ENCODE measurements at regions not wholly inside any gene's neighbourhood (a gene's known extent, or its start where the extent isn't known, plus 50 kb on each side); places are given as distances from the start of the nearest gene placed in this dataset.
"Not testable (repeated sequence)": the region's sequence is repeated elsewhere in the genome, so short reads cannot be mapped to it uniquely, and the experiment has no call there.

GRCh38 chrX:13378562-13379518 lies 59.0 kb upstream of the ATXN3L start:
- not testable (repeated sequence) for DNase-seq

DNA sequence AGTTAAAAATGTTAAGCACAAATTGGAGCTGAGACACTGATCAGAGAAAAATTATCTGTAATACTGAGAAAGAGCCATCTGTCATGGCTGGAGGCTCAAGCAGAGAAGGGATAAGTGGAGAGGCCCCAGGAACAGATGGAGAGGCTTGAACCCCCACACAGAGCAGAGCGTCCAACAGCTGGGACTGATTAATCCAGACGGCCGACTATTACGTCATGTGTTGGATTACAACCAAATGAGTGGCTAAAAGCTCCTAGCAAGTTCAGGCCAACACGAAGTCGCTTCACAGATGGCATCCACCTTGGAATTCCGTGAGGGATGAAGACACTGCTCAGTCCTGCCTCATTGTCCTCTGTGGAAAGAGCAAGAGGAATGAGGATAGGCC lies 57.7 kb upstream of the ATXN3L start:
- DNase-seq: peak in 1 of 2 experiments; percentile 32

GRCh38 chrX:13376857-13377549 lies 57.1 kb upstream of the ATXN3L start:
- peak; percentile 43 to 70 for DNase-seq

GRCh38 chrX:13375596-13375995 lies 55.7 kb upstream of the ATXN3L start:
- not testable (repeated sequence) for DNase-seq

- DNase-seq: no peak
These were observed 54.5 kb upstream of the ATXN3L start for GRCh38 chrX:13374364-13374763.

- DNase-seq: no peak
These were observed 53.8 kb upstream of the ATXN3L start for GRCh38 chrX:13373431-13374187.

DNA sequence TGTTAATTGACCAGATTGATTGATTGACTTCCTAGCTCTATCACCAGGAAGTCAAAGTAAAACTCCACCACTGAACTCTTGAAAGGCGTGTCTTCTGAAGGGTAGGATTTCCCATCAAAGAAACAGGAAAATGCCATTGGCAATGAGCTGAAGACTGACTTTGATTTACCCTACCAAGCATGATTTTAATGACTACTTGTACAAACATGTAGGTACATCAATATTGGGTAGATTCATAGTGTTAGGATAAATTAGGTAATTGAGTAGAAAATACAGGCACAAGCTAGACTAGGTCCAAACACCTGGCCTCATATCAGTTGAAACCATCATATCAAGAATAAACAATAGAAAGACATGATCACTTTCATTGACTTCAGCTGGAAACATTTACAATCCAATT lies 53.2 kb upstream of the ATXN3L start:
- no peak for DNase-seq

- no peak for DNase-seq
These were observed 52.5 kb upstream of the ATXN3L start for GRCh38 chrX:13372203-13372980.

DNA sequence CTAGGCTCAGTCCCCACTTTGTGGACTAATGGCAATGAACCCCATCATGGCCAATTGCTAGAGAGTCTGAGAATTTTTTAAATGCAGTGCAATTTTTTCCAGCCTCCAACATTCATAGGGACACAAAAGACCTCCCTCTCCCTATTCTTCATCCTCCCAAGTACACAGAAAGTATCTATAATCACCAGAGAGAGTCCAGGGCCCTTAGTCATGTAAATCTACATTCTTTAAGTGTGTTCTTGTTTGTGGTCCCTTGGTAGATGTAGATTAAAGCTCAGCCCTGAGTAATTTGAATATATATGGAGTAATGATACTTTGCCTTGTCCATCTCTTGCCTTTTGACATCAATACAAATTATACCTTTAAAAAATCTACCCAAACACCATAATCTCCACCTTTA lies 51.3 kb upstream of the ATXN3L start:
- no peak for DNase-seq

- DNase-seq: no peak
These were observed 50.9 kb upstream of the ATXN3L start for GRCh38 chrX:13370713-13371112.

Measured in NCI-H2081 (cell line).